ENCODE measurements at regions not wholly inside any gene's neighbourhood (a gene's known extent, or its start where the extent isn't known, plus 50 kb on each side); places are given as distances from the start of the nearest gene placed in this dataset.

- CTCF ChIA-PET (ENCODE audit: low intra/inter-chr PET ratio, low total read pairs) = no interaction called here
- FAIRE-seq = no peak
- POLR2A ChIA-PET = no interaction called here
These were observed 340.3 kb upstream of the SALL3 start for GRCh38 chr18:78639006-78639950.

More at GRCh38 chr18:78639006-78639950, 340.3 kb upstream of the SALL3 start:
- Histone ChIP-seq H3K9me3 (ENCODE audit: low read length) (no peaks in the 10 kb centered on the region), H3K27ac (ENCODE audit: extremely low read length, insufficient read depth, low read length) (no peak overlapping the region), H4K20me1 (ENCODE audit: insufficient read depth, low read length) (no peaks in the 10 kb centered on the region), H3K79me2 (ENCODE audit: insufficient read depth, low read length) (no peaks in the 10 kb centered on the region), H3K4me2 (ENCODE audit: low read depth, low read length) (no peak overlapping the region), H3K36me3 (replicated peaks in 1 of 2; ENCODE audit: control insufficient read depth in 1 of 2, insufficient read depth in 2 of 2, low read length in 2 of 2) (no peaks in the 10 kb centered on the region), H2AFZ (ENCODE audit: low read length) (no peak overlapping the region), H3K4me1 (ENCODE audit: insufficient read depth, low read length) (no peaks in the 10 kb centered on the region), H3K27me3 (ENCODE audit: control insufficient read depth in 1 of 2, insufficient read depth in 2 of 2, low read length in 2 of 2) (peaks cover 0 to 18% of the 10 kb centered on the region in 2 experiments; a peak in 2 of 5 replicates), H3K4me3 (replicated peaks in 1 of 3; ENCODE audit: insufficient read depth in 1 of 3, low read depth in 2 of 3, low read length in 3 of 3) (no peak overlapping the region), H3K9ac (ENCODE audit: insufficient read depth, low read depth, low read length) (no peak overlapping the region)
- TF ChIP-seq FIP1L1 (IDR thresholded peaks at IDR 0.05; ENCODE audit: borderline replicate concordance, insufficient read depth, low read depth, low read length) (no peak), ZNF224 (CRISPR knock-in tag; IDR thresholded peaks at IDR 0.05) (no peak), NFRKB (IDR thresholded peaks at IDR 0.05) (no peak), GMEB1 (CRISPR knock-in tag; IDR thresholded peaks at IDR 0.05; ENCODE audit: borderline replicate concordance) (no peak), JDP2 (CRISPR knock-in tag; IDR thresholded peaks at IDR 0.05; ENCODE audit: borderline replicate concordance) (no peak)
- DNase-seq (ENCODE audit: low spot score) (no peak), ATAC-seq (no peak)
- WGBS (ENCODE audit: low lambda C conversion rate) = 16% methylated on average over 18 of the region's 23 CpGs
- in situ Hi-C loops (cut with HindIII; ENCODE audit: extremely low pct_ligation_motif_present, low pct_unique_long_range_greater_than_20kb) (no loop called here), intact Hi-C loops (cut with micrococcal nuclease; ENCODE audit: unreplicated experiment) (no loop called here)
- BruUV-seq (replicated peaks) = no TSS peak

All from HepG2 (cell line).